PC-3 (cell line): ENCODE measurements at regions not wholly inside any gene's neighbourhood (a gene's known extent, or its start where the extent isn't known, plus 50 kb on each side); places are given as distances from the start of the nearest gene placed in this dataset.

ENCODE experiments used
- ATAC-seq: fragments of 200-7000 bp; cut with Tn5 transposase; 2 replicates; pipeline ENCODE4 v1.9.1; 2020; ENCODE audit warnings: mild to moderate bottlenecking, moderate library complexity
- BruUV-seq: library from RNA; stranded (reverse); fragments of 400-500 nt; replicated peaks from 2 replicates; lab custom pipeline; 2021; lab: Mats Ljungman, UMichigan
- CTCF ChIA-PET: fragments of 300-600 bp; sonication (Branson Sonifier 250); formaldehyde crosslinking; loops from one replicate; lab custom pipeline; 2022; ENCODE audit warnings: antibody characterized with exemption; lab: Charles Lee
- POLR2A ChIA-PET: fragments of 300-600 bp; sonication (Branson Sonifier 250); formaldehyde crosslinking; loops from one replicate; lab custom pipeline; 2022; ENCODE audit warnings: antibody characterized with exemption; ENCODE audit not compliant: unreplicated experiment; lab: Charles Lee
- DNase-seq: peaks from one replicate; pipeline ENCODE4 v3.0.0-alpha.2; 2015
- H2AFZ ChIP-seq: fragments of 300-600 bp; sonication (generic); 2 replicates; pipeline ENCODE4 v1.6.0; 2016; ENCODE audit warnings: antibody characterized with exemption, low read length
- H3F3A ChIP-seq: fragments of 300-600 bp; sonication (generic); one replicate; pipeline ENCODE4 v1.6.0; 2017; ENCODE audit warnings: antibody characterized with exemption, low read length, control low read depth, mild to moderate bottlenecking; ENCODE audit not compliant: unreplicated experiment
- H3K27ac ChIP-seq: fragments of 300-600 bp; sonication (generic); 2 replicates; pipeline ENCODE4 v1.5.1; 2016; ENCODE audit warnings: mild to moderate bottlenecking, low read length
- H3K27me3 ChIP-seq: fragments of 300-600 bp; sonication (generic); 2 replicates; pipeline ENCODE4 v1.6.1; 2016; ENCODE audit warnings: low read length, mixed read lengths
- H3K36me3 ChIP-seq: fragments of 300-600 bp; sonication (generic); 2 replicates; pipeline ENCODE4 v1.6.1; 2016; ENCODE audit warnings: low read depth, mixed run types, low read length, mixed read lengths
- H3K4me1 ChIP-seq: fragments of 300-600 bp; sonication (generic); 2 replicates; pipeline ENCODE4 v1.5.1; 2016; ENCODE audit warnings: low read length; ENCODE audit not compliant: insufficient read depth
- H3K4me2 ChIP-seq: fragments of 300-600 bp; sonication (generic); 2 replicates; pipeline ENCODE4 v1.6.0; 2016; ENCODE audit warnings: low read length
- H3K4me3 ChIP-seq: fragments of 300-600 bp; sonication (generic); 2 replicates; pipeline ENCODE4 v1.5.1; 2016; ENCODE audit warnings: mild to moderate bottlenecking, low read length, mixed read lengths
- H3K79me2 ChIP-seq: fragments of 300-600 bp; sonication (generic); 2 replicates; pipeline ENCODE4 v1.6.1; 2017; ENCODE audit warnings: low read length, mixed read lengths
- H3K9ac ChIP-seq: fragments of 300-600 bp; sonication (generic); 2 replicates; pipeline ENCODE4 v1.6.0; 2016; ENCODE audit warnings: mild to moderate bottlenecking, low read length
- H3K9me2 ChIP-seq: fragments of 300-600 bp; sonication (generic); replicated peaks from 2 replicates; pipeline ENCODE4 v1.6.1; 2016; ENCODE audit warnings: mixed run types, low read length, mixed read lengths
- H3K9me3 ChIP-seq: fragments of 300-600 bp; sonication (generic); 2 replicates; pipeline ENCODE4 v1.6.1; 2016; ENCODE audit warnings: low read length, mixed read lengths
- H4K20me1 ChIP-seq: fragments of 300-600 bp; sonication (generic); 2 replicates; pipeline ENCODE4 v1.6.1; 2016; ENCODE audit warnings: low read length, mixed read lengths
- CTCF ChIP-seq: fragments of 300-600 bp; sonication (generic); conservative IDR thresholded peaks from 2 replicates; pipeline ENCODE4 v1.5.1; 2017; ENCODE audit warnings: antibody characterized with exemption, low read depth, mild to moderate bottlenecking, low read length
- EZH2 ChIP-seq: fragments of 300-600 bp; sonication (generic); IDR thresholded peaks from one replicate; pipeline ENCODE4 v1.6.1; 2017; ENCODE audit warnings: antibody characterized with exemption, mild to moderate bottlenecking, low read length; ENCODE audit not compliant: unreplicated experiment
- EZH2phosphoT487 ChIP-seq: fragments of 300-600 bp; sonication (generic); IDR thresholded peaks from 2 replicates; pipeline ENCODE4 v1.6.1; 2018; ENCODE audit warnings: mild to moderate bottlenecking, antibody characterized with exemption, low read length, borderline replicate concordance
- intact Hi-C: fragments of 100-400 bp; cut with micrococcal nuclease; formaldehyde crosslinking; loops from 2 replicates; pipeline ENCODE4 v1.9.0; 2023

GRCh38 chr3:14252321-14253021, 73.9 kb downstream of the LSM3 start:
- ATAC-seq: no peak
- H3K27me3 ChIP-seq: no peaks in the 10 kb centered on the region
- POLR2A ChIA-PET: no interaction called here
- intact Hi-C loops: no loop called here
- no peaks in the 10 kb centered on the region for H3K36me3 ChIP-seq
- no peaks in the 10 kb centered on the region for H3K9me3 ChIP-seq
- no peak overlapping the region for H2AFZ ChIP-seq
- no peak overlapping the region for H3K4me3 ChIP-seq
- no peak overlapping the region for H3K4me2 ChIP-seq
- no peak overlapping the region for H3K9ac ChIP-seq
- TF ChIP-seq EZH2phosphoT487: no peak
- TF ChIP-seq EZH2: no peak
- TF ChIP-seq CTCF: no peak
- no TSS peak for BruUV-seq
- no peak for DNase-seq
- H3F3A ChIP-seq: no peaks in the 10 kb centered on the region
- H3K79me2 ChIP-seq: no peaks in the 10 kb centered on the region
- H4K20me1 ChIP-seq: no peaks in the 10 kb centered on the region
- H3K9me2 ChIP-seq: no peaks in the 10 kb centered on the region
- CTCF ChIA-PET: no interaction called here
- H3K27ac ChIP-seq: no peak overlapping the region
- H3K4me1 ChIP-seq: no peaks in the 10 kb centered on the region

GRCh38 chr3:14253022-14253706, 74.5 kb downstream of the LSM3 start:
- ATAC-seq (no peak), DNase-seq (peak; percentile 16)
- no peak for TF ChIP-seq EZH2
- TF ChIP-seq EZH2phosphoT487: no peak
- no peak for TF ChIP-seq CTCF
- Histone ChIP-seq H3K4me2 (no peak overlapping the region), H3K36me3 (no peaks in the 10 kb centered on the region), H3K9me2 (no peaks in the 10 kb centered on the region), H2AFZ (no peak overlapping the region), H3F3A (no peaks in the 10 kb centered on the region), H3K4me1 (no peaks in the 10 kb centered on the region), H3K79me2 (no peaks in the 10 kb centered on the region), H3K9ac (no peak overlapping the region), H4K20me1 (no peaks in the 10 kb centered on the region), H3K4me3 (no peak overlapping the region), H3K9me3 (no peaks in the 10 kb centered on the region), H3K27ac (no peak overlapping the region), H3K27me3 (no peaks in the 10 kb centered on the region)
- BruUV-seq: no TSS peak
- CTCF ChIA-PET: no interaction called here
- intact Hi-C loops: no loop called here
- POLR2A ChIA-PET: no interaction called here
